Inflammatory macrophage (primary cell): ENCODE measurements at regions not wholly inside any gene's neighbourhood (a gene's known extent, or its start where the extent isn't known, plus 50 kb on each side); places are given as distances from the start of the nearest gene placed in this dataset.
"Not testable (repeated sequence)": the region's sequence is repeated elsewhere in the genome, so short reads cannot be mapped to it uniquely, and the experiment has no call there.

Experiments
- DNase-seq, 2 donors: peaks; one replicate each; pipeline ENCODE4 v3.0.0-alpha.2; 2020 to 2022

- DNase-seq: no peak
Measured at GRCh38 chrX:44096666-44097065, 123.5 kb upstream of the NDP start.

DNA sequence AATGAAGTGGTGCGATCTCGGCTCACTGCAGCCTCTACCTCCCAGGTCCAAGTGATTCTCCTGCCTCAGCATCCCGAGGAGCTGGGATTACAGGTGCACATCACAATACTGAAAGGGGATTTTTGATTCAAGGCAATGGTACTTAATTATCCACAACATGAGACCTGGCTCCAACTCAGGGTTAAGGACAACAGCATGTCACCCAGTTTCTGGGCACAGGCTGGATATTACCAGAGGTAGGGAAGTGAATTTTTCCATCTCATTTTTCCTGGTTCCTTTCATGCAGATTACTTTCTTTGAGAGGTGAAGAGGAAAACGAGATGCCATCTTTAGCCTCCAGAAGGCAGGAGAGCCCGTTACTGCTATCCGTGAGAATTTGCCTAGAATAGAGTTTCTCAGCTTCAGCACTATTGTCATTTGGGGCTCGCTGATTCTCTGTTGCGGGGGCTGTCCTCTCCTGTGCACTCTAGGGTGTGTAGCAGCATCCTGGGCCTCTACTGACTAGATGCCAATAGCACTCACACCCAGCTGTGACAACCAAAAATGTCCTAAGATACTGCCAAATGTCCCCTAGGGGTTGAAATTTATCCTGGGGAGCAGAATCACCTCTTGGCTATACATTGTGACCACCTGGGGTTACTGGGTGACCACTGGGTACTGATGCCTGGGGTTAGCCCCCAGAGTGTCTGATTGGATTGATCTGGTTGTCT lies 121.8 kb upstream of the NDP start:
- no peak for DNase-seq

- no peak for DNase-seq
Measured at GRCh38 chrX:44093431-44093830, 120.2 kb upstream of the NDP start.

- no peak for DNase-seq
Measured at GRCh38 chrX:44092778-44093177, 119.6 kb upstream of the NDP start.

DNA sequence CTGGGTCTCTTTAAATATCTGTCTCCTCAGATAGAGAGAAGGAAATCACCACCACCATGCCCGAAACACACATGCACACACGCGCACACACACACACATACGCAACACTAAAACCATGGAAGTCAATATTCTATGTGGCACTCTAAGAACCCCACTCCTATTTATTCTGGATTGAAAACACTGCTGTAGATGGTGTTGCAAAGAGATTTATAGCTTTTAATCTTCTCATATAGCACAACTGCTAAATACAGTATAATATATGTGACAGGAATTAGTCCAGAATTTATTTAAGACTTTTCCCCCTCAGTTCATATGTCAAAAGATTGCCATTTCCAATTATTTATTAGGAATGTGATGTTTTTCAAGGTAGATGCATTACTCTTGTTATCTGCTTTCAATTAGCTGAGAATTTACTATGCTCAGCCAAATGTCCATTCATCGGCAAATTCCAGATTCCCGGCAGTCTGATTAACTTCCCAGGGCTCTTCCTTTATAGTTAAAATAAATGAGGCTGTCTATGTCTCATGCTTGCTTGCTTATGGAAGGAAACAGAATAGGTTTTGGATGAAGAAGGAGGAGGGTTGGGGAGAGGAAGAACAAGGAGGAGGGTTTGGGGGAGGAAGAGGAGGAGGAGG lies 115.4 kb upstream of the NDP start:
- DNase-seq: no peak

DNA sequence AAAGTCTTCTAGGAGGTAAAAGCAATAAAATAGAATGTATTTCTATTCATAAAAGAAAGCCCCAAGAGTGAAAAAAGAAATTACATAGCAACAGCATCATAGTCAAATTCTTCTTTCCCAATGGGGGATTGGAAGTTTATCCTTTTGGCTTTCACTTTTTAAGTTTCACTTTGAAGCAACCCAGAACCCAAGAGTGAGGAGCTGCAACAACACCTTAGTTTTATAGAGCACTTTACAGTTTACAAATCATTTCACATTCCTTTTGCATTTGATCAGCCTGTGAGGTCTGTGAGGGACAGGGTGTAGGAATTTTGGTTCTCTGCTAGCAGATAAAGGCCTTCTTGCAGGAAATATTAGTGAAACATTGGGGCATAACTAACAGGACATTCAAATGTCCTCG lies 112.0 kb upstream of the NDP start:
- no peak for DNase-seq

GRCh38 chrX:44082829-44083228 lies 109.6 kb upstream of the NDP start:
- no peak for DNase-seq

GRCh38 chrX:44080083-44080482 lies 106.9 kb upstream of the NDP start:
- no peak for DNase-seq

- no peak for DNase-seq
Measured at GRCh38 chrX:44072631-44073030, 99.4 kb upstream of the NDP start.

DNA sequence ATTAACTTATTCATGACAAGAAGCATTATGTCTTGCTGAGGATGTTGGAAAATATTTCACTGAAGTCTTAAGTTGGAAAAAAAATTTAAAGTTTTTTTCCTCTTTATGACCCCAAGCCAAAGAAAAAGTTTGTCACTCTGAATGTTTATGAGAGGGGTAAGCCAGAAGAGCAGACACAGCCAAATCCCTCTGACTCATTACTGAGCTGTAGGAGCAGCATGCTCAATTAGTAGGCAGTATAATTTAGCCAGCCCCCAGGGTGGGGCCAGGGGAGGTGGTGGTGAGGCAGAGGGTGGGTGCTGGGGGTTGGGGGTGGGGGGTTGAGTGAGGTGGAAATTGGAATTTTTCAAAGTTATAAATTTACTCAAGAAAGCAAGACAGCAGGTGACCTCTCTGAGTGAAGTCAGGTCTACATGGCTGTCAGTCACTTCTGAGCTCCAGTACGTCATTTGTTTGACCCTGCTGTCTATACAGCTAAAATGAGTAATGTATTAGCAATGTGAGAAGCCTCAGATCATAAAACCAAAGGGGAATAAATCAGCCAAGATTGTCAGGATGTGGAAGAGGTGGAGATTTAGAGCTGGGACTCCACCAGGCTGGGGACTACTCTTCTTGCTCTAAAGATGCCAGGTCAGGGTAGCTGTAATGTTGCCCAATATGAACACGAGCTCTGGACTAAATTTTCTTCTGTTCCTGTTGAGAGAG lies 98.8 kb upstream of the NDP start:
- DNase-seq: no peak

GRCh38 chrX:44071070-44071645 lies 98.0 kb upstream of the NDP start:
- no peak for DNase-seq

GRCh38 chrX:44068043-44068442 lies 94.9 kb upstream of the NDP start:
- DNase-seq: no peak

DNA sequence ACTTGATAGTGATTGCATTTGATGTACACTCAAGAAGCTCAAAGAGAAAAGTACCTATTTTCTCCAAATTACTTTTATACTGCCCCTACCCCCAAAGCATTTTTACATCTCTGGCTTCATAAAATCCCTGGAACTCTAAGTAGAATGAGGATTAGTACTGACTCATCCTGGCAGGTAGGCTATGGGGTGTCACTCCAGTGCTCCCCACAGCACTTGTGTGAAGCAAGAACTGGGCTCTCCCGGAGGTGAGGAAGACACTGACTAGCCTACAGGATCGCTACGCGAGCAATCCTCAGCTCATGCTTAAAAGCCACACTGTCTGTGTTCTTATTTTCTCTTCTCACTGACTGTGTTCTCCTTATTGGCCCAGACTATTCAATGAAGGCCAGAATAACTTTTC lies 90.4 kb upstream of the NDP start:
- DNase-seq: no peak

GRCh38 chrX:44062840-44063239 lies 89.7 kb upstream of the NDP start:
- DNase-seq: peak; percentile 17 to 22

DNA sequence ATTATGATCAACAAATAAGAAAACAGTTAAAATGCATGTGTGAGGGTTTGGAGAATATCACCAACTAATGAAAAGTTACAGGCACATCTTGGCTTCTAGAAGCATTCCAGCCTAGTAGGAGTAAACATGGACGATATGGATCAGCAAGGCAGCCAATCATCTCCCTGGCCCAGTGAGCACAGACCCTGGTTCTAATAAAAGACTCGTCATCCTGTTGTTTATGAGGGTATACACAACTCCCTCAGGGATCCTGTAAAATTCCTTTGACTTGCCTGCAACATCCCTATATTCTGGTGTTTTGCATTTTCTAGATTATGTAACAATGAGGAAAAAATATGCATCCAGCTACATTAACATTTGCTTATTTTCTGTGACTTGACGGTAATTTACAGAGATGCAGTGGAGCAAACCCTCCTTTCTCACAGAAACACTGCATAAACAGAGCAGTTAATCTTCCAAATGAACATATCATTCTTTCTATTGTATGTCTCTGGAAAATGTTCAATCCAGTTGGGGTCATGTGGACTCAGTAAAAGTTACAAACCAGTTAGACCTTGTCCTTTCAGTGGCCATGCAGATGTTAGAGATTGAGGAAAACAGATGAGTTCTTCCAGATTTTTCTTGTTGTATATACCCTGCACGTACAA lies 88.9 kb upstream of the NDP start:
- DNase-seq: no peak

GRCh38 chrX:44060221-44060620 lies 87.0 kb upstream of the NDP start:
- DNase-seq: peak in 1 of 2 donors; percentile 11

DNA sequence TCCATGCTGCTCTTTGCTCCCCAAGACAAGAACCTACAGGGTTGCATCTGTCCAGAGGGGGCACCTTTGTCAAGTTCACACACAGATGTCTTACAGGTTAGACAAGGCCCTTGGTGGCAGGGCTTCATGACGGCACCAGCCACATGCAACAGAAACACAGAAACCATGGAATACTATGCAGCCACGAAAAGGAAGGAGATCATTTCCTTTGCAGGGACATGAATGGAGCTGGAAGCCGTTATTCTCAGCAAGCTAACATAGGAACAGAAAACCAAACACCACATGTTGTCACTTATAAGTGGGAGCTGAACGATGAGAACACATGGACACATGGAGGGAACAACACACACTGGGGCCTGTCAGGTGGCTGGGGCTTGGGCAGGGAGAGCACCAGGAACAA lies 85.1 kb upstream of the NDP start:
- DNase-seq: no peak

DNA sequence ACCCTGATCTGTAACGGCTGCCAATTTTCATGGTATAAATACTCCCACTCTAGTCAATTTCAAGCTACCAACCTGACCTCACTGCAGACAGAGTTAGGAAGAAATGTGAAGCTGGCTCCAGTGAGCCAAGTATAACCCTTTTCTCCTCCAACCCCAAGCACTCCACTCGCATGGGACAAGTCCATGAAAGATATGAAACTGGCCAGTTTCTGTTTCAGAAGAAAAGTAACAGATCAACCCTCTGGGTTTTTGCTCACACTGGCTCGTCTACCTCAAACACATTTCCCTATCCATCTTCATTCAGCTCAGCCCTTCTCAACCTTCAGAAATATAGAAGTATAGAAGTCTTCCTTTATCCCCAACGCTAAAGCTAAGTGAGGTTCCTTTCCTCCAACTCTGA lies 82.4 kb upstream of the NDP start:
- no peak for DNase-seq

GRCh38 chrX:44054863-44055601 lies 81.8 kb upstream of the NDP start:
- peak in 1 of 2 donors; percentile 6 for DNase-seq

- not testable (repeated sequence) for DNase-seq
Measured at GRCh38 chrX:44045106-44045505, 71.9 kb upstream of the NDP start.

- DNase-seq: no peak
Measured at GRCh38 chrX:44043496-44043895, 70.3 kb upstream of the NDP start.

DNA sequence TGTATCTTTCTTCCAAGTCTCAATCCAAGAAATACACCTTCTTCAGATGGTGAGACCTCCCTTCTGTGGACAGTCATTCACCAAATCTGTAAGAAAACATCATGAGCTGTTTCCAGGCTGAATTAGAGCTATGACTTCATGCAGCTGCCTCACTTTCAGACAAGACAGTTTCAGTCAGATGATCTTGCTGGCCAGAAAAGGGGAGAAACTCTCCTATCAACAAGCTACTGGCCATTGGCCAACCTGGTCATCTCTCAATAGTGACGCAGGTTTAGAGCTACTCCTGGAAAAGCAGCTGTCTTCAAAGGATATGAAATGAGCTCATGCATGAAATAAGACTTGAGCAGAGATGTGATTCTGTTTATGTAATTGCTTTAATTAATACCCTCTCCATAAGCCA lies 69.6 kb upstream of the NDP start:
- no peak for DNase-seq
